GM23338 (cell line): ENCODE measurements at regions not wholly inside any gene's neighbourhood (a gene's known extent, or its start where the extent isn't known, plus 50 kb on each side); places are given as distances from the start of the nearest gene placed in this dataset.

Source experiments
- ATAC-seq: fragments of 200-7000 bp; cut with Tn5 transposase; 3 replicates; pipeline ENCODE4 v1.9.1; 2020
- DNase-seq: peaks from one replicate; pipeline ENCODE4 v3.0.0-alpha.2; 2015; ENCODE audit warnings: low spot score
- H2AFZ ChIP-seq: fragments of 200-600 bp; sonication (generic); 2 replicates; pipeline ENCODE4 v1.8.0; 2016; ENCODE audit warnings: antibody characterized with exemption, mild to moderate bottlenecking, moderate library complexity
- H3F3A ChIP-seq: fragments of 200-600 bp; sonication (generic); replicated peaks from 2 replicates; pipeline ENCODE4 v1.8.0; 2017; ENCODE audit warnings: antibody characterized with exemption, mixed run types, low read depth
- H3K27ac ChIP-seq: fragments of 200-600 bp; sonication (generic); 2 replicates; pipeline ENCODE4 v1.6.1; 2016; ENCODE audit warnings: low read depth
- H3K27me3 ChIP-seq: fragments of 200-600 bp; sonication (generic); 2 replicates; pipeline ENCODE4 v1.8.0; 2016; ENCODE audit warnings: mild to moderate bottlenecking, mixed run types, moderate library complexity; ENCODE audit not compliant: insufficient read depth
- H3K36me3 ChIP-seq: fragments of 200-600 bp; sonication (generic); 2 replicates; pipeline ENCODE4 v1.8.0; 2016; ENCODE audit warnings: mild to moderate bottlenecking; ENCODE audit not compliant: insufficient read depth
- H3K4me1 ChIP-seq: fragments of 200-600 bp; sonication (generic); 2 replicates; pipeline ENCODE4 v1.8.0; 2016; ENCODE audit warnings: mild to moderate bottlenecking, moderate library complexity; ENCODE audit not compliant: insufficient read depth
- H3K4me2 ChIP-seq: fragments of 200-600 bp; sonication (generic); 2 replicates; pipeline ENCODE4 v1.7.1; 2017; ENCODE audit warnings: mixed run types
- H3K4me3 ChIP-seq: fragments of 200-600 bp; sonication (generic); 2 replicates; pipeline ENCODE4 v1.6.1; 2016; ENCODE audit warnings: mixed run types
- H3K79me2 ChIP-seq: fragments of 200-600 bp; sonication (generic); replicated peaks from 2 replicates; pipeline ENCODE4 v1.8.0; 2017; ENCODE audit warnings: mild to moderate bottlenecking; ENCODE audit not compliant: insufficient read depth
- H3K9me2 ChIP-seq: fragments of 200-600 bp; sonication (generic); 2 replicates; pipeline ENCODE4 v1.8.0; 2017; ENCODE audit not compliant: insufficient read depth
- H4K20me1 ChIP-seq: fragments of 200-600 bp; sonication (generic); replicated peaks from 2 replicates; pipeline ENCODE4 v1.8.0; 2017; ENCODE audit warnings: mild to moderate bottlenecking; ENCODE audit not compliant: insufficient read depth
- H3K27ac Mint-ChIP-seq: 2 replicates; pipeline ENCODE4 v1.8.0; 2020; ENCODE audit warnings: inconsistent platforms, mild to moderate bottlenecking, moderate library complexity, mixed read lengths
- H3K27me3 Mint-ChIP-seq: 3 replicates; pipeline ENCODE4 v1.8.0; 2022; ENCODE audit warnings: low read depth, mild to moderate bottlenecking, moderate library complexity, mixed read lengths, inconsistent platforms; ENCODE audit not compliant: insufficient read depth, poor library complexity
- H3K36me3 Mint-ChIP-seq: 3 replicates; pipeline ENCODE4 v1.8.0; 2021; ENCODE audit warnings: low read depth, mild to moderate bottlenecking, inconsistent platforms, moderate library complexity, mixed read lengths
- H3K4me1 Mint-ChIP-seq: 3 replicates; pipeline ENCODE4 v1.8.0; 2020; ENCODE audit warnings: mild to moderate bottlenecking, inconsistent platforms, mixed read lengths
- H3K4me3 Mint-ChIP-seq: 3 replicates; pipeline ENCODE4 v1.8.0; 2021; ENCODE audit warnings: moderate library complexity, mild to moderate bottlenecking, inconsistent platforms, mixed read lengths
- H3K9me3 Mint-ChIP-seq: 3 replicates; pipeline ENCODE4 v1.8.0; 2020; ENCODE audit warnings: moderate library complexity, mild to moderate bottlenecking, inconsistent platforms, mixed read lengths
- CREB1 ChIP-seq: fragments of 250-450 bp; sonication (Bioruptor Pico); IDR thresholded peaks from 2 replicates; pipeline ENCODE4 v1.5.0; 2020; ENCODE audit warnings: low read depth, mild to moderate bottlenecking, moderate library complexity
- EZH2 ChIP-seq: fragments of 200-600 bp; sonication (generic); IDR thresholded peaks from one replicate; pipeline ENCODE4 v1.8.0; 2017; ENCODE audit warnings: antibody characterized with exemption, mild to moderate bottlenecking, low read depth; ENCODE audit not compliant: unreplicated experiment
- EZH2phosphoT487 ChIP-seq: fragments of 200-600 bp; sonication (generic); IDR thresholded peaks from one replicate; pipeline ENCODE4 v1.8.1; 2018; ENCODE audit warnings: antibody characterized with exemption; ENCODE audit not compliant: unreplicated experiment
- JUNB ChIP-seq: IDR thresholded peaks from one replicate; pipeline ENCODE4 v1.6.1; 2016; ENCODE audit warnings: antibody characterized with exemption; ENCODE audit not compliant: unreplicated experiment
- NANOG ChIP-seq: IDR thresholded peaks from 2 replicates; pipeline ENCODE4 v1.6.1; 2016; ENCODE audit warnings: antibody characterized with exemption, borderline replicate concordance
- REST ChIP-seq: IDR thresholded peaks from one replicate; pipeline ENCODE4 v1.6.1; 2018; ENCODE audit warnings: antibody characterized with exemption; ENCODE audit not compliant: unreplicated experiment
- ZNF114 ChIP-seq: fragments of 250-450 bp; sonication (Bioruptor Pico); IDR thresholded peaks from 2 replicates; pipeline ENCODE4 v1.5.0; 2020; ENCODE audit warnings: mild to moderate bottlenecking, moderate library complexity
- ZNF331 ChIP-seq: fragments of 250-450 bp; sonication (Bioruptor Pico); IDR thresholded peaks from 2 replicates; pipeline ENCODE4 v1.5.0; 2020; ENCODE audit warnings: low read depth, mild to moderate bottlenecking, moderate library complexity
- ZNF462 ChIP-seq: fragments of 250-450 bp; sonication (Bioruptor Pico); IDR thresholded peaks from 2 replicates; pipeline ENCODE4 v1.5.0; 2020; ENCODE audit warnings: mild to moderate bottlenecking, moderate library complexity

- no peaks in the 10 kb centered on the region for H3K9me3 Mint-ChIP-seq
- Histone ChIP-seq H3K4me2 (no peak overlapping the region), H3K9me2 (no peaks in the 10 kb centered on the region), H3K27ac (no peak overlapping the region), H3K36me3 (no peaks in the 10 kb centered on the region), H3K4me3 (no peak overlapping the region), H3K79me2 (no peaks in the 10 kb centered on the region), H3K27me3 (no peaks in the 10 kb centered on the region), H3F3A (no peaks in the 10 kb centered on the region), H3K4me1 (no peaks in the 10 kb centered on the region), H4K20me1 (no peaks in the 10 kb centered on the region), H2AFZ (no peak overlapping the region)
- H3K27ac Mint-ChIP-seq, result no peak overlapping the region
- no peaks in the 10 kb centered on the region for H3K36me3 Mint-ChIP-seq
- no peaks in the 10 kb centered on the region for H3K27me3 Mint-ChIP-seq
- TF ChIP-seq JUNB (no peak), ZNF114 (CRISPR knock-in tag) (no peak), REST (no peak), CREB1 (CRISPR knock-in tag) (no peak)
- H3K4me3 Mint-ChIP-seq, result no peak overlapping the region
- peaks cover 3% of the 10 kb centered on the region; the same call in 2 of the 3 replicates for H3K4me1 Mint-ChIP-seq
- DNase-seq (no peak), ATAC-seq (no peak)
These were observed 283.9 kb downstream of the BCHE start for GRCh38 chr3:165553371-165553770.

- DNase-seq (peak; percentile 8), ATAC-seq (peak; percentile 27; the same call in 1 of the 3 replicates)
- H3K27ac Mint-ChIP-seq, result peak overlapping the region; percentile 53; the same call in 1 of the 2 replicates
- no peaks in the 10 kb centered on the region for H3K27me3 ChIP-seq
- H3K27me3 Mint-ChIP-seq, result no peaks in the 10 kb centered on the region
- H3K27ac ChIP-seq, result no peak overlapping the region
- no peak overlapping the region for H3K4me3 ChIP-seq
- no peaks in the 10 kb centered on the region for H3K36me3 ChIP-seq
- H2AFZ ChIP-seq, result no peak overlapping the region
- no peaks in the 10 kb centered on the region for H3K79me2 ChIP-seq
- H3K4me2 ChIP-seq, result no peak overlapping the region
- H3F3A ChIP-seq, result no peaks in the 10 kb centered on the region
- no peak overlapping the region for H3K4me3 Mint-ChIP-seq
- H3K4me1 ChIP-seq, result no peaks in the 10 kb centered on the region
- H3K9me3 Mint-ChIP-seq, result no peaks in the 10 kb centered on the region
- H4K20me1 ChIP-seq, result no peaks in the 10 kb centered on the region
- H3K9me2 ChIP-seq, result no peaks in the 10 kb centered on the region
- H3K4me1 Mint-ChIP-seq, result peaks cover 3% of the 10 kb centered on the region; the same call in 2 of the 3 replicates
- H3K36me3 Mint-ChIP-seq, result no peaks in the 10 kb centered on the region
- TF ChIP-seq ZNF331 (CRISPR knock-in tag) (no peak), CREB1 (CRISPR knock-in tag) (no peak), ZNF462 (CRISPR knock-in tag) (no peak), REST (no peak), EZH2phosphoT487 (no peak), NANOG (no peak), EZH2 (no peak)
These were observed 287.6 kb downstream of the BCHE start for GRCh38 chr3:165549665-165550064.
